ENCODE measurements at regions not wholly inside any gene's neighbourhood (a gene's known extent, or its start where the extent isn't known, plus 50 kb on each side); places are given as distances from the start of the nearest gene placed in this dataset.

GRCh38 chr4:12586242-12587006 is 897.7 kb downstream of the RAB28 start:
- no peaks in the 10 kb centered on the region for H3K4me1 ChIP-seq (ENCODE audit: control insufficient read depth, low read depth, low read length)

GRCh38 chr4:12584116-12584875 is 899.8 kb downstream of the RAB28 start:
- Histone ChIP-seq H3K27me3 (ENCODE audit: control insufficient read depth, insufficient read depth, low read length) (no peaks in the 10 kb centered on the region), H3K36me3 (ENCODE audit: control insufficient read depth, low read depth, low read length) (no peaks in the 10 kb centered on the region), H3K4me1 (ENCODE audit: control insufficient read depth, low read depth, low read length) (no peaks in the 10 kb centered on the region), H3K9me3 (ENCODE audit: control insufficient read depth, low read depth, low read length) (no peaks in the 10 kb centered on the region), H3K27ac (ENCODE audit: low read length) (no peak overlapping the region), H3K4me3 (ENCODE audit: low read length) (no peak overlapping the region), H3K9ac (ENCODE audit: low read length) (no peak overlapping the region)

More at GRCh38 chr4:12586242-12587006, 897.7 kb downstream of the RAB28 start:
- no peaks in the 10 kb centered on the region for H3K9me3 ChIP-seq (ENCODE audit: control insufficient read depth, low read depth, low read length)
- no peak overlapping the region for H3K27ac ChIP-seq (ENCODE audit: low read length)
- no peak overlapping the region for H3K4me3 ChIP-seq (ENCODE audit: low read length)
- H3K27me3 ChIP-seq (ENCODE audit: control insufficient read depth, insufficient read depth, low read length), result no peaks in the 10 kb centered on the region
- H3K9ac ChIP-seq (ENCODE audit: low read length), result no peak overlapping the region
- H3K36me3 ChIP-seq (ENCODE audit: control insufficient read depth, low read depth, low read length), result no peaks in the 10 kb centered on the region

GRCh38 chr4:12583275-12583674 is 900.9 kb downstream of the RAB28 start:
- Histone ChIP-seq H3K4me3 (ENCODE audit: low read length) (no peak overlapping the region), H3K27ac (ENCODE audit: low read length) (no peak overlapping the region), H3K9ac (ENCODE audit: low read length) (no peak overlapping the region), H3K36me3 (ENCODE audit: control insufficient read depth, low read depth, low read length) (no peaks in the 10 kb centered on the region), H3K4me1 (ENCODE audit: control insufficient read depth, low read depth, low read length) (no peaks in the 10 kb centered on the region), H3K9me3 (ENCODE audit: control insufficient read depth, low read depth, low read length) (no peaks in the 10 kb centered on the region), H3K27me3 (ENCODE audit: control insufficient read depth, insufficient read depth, low read length) (no peaks in the 10 kb centered on the region)

- Histone ChIP-seq H3K36me3 (ENCODE audit: control insufficient read depth, low read depth, low read length) (no peaks in the 10 kb centered on the region), H3K27ac (ENCODE audit: low read length) (no peak overlapping the region), H3K4me1 (ENCODE audit: control insufficient read depth, low read depth, low read length) (no peaks in the 10 kb centered on the region), H3K9ac (ENCODE audit: low read length) (no peak overlapping the region), H3K4me3 (ENCODE audit: low read length) (no peak overlapping the region), H3K27me3 (ENCODE audit: control insufficient read depth, insufficient read depth, low read length) (no peaks in the 10 kb centered on the region), H3K9me3 (ENCODE audit: control insufficient read depth, low read depth, low read length) (no peaks in the 10 kb centered on the region)
Observed at GRCh38 chr4:12580787-12581186, 903.4 kb downstream of the RAB28 start.

- Histone ChIP-seq H3K4me3 (ENCODE audit: low read length) (no peak overlapping the region), H3K27ac (ENCODE audit: low read length) (no peak overlapping the region), H3K9me3 (ENCODE audit: control insufficient read depth, low read depth, low read length) (no peaks in the 10 kb centered on the region), H3K36me3 (ENCODE audit: control insufficient read depth, low read depth, low read length) (no peaks in the 10 kb centered on the region), H3K9ac (ENCODE audit: low read length) (no peak overlapping the region), H3K27me3 (ENCODE audit: control insufficient read depth, insufficient read depth, low read length) (no peaks in the 10 kb centered on the region), H3K4me1 (ENCODE audit: control insufficient read depth, low read depth, low read length) (no peaks in the 10 kb centered on the region)
Observed at GRCh38 chr4:12579172-12579571, 905.0 kb downstream of the RAB28 start.

- Histone ChIP-seq H3K9me3 (ENCODE audit: control insufficient read depth, low read depth, low read length) (no peaks in the 10 kb centered on the region), H3K4me3 (ENCODE audit: low read length) (no peak overlapping the region), H3K36me3 (ENCODE audit: control insufficient read depth, low read depth, low read length) (no peaks in the 10 kb centered on the region), H3K9ac (ENCODE audit: low read length) (no peak overlapping the region), H3K27me3 (ENCODE audit: control insufficient read depth, insufficient read depth, low read length) (no peaks in the 10 kb centered on the region), H3K4me1 (ENCODE audit: control insufficient read depth, low read depth, low read length) (no peaks in the 10 kb centered on the region), H3K27ac (ENCODE audit: low read length) (no peak overlapping the region)
Observed at GRCh38 chr4:12576409-12576808, 907.7 kb downstream of the RAB28 start.

GRCh38 chr4:12573716-12574115 is 910.4 kb downstream of the RAB28 start:
- Histone ChIP-seq H3K27me3 (ENCODE audit: control insufficient read depth, insufficient read depth, low read length) (no peaks in the 10 kb centered on the region), H3K4me3 (ENCODE audit: low read length) (no peak overlapping the region), H3K27ac (ENCODE audit: low read length) (no peak overlapping the region), H3K36me3 (ENCODE audit: control insufficient read depth, low read depth, low read length) (no peaks in the 10 kb centered on the region), H3K9me3 (ENCODE audit: control insufficient read depth, low read depth, low read length) (no peaks in the 10 kb centered on the region), H3K9ac (ENCODE audit: low read length) (no peak overlapping the region), H3K4me1 (ENCODE audit: control insufficient read depth, low read depth, low read length) (no peaks in the 10 kb centered on the region)

GRCh38 chr4:12562476-12563140 is 921.5 kb downstream of the RAB28 start:
- Histone ChIP-seq H3K4me3 (ENCODE audit: low read length) (no peak overlapping the region), H3K4me1 (ENCODE audit: control insufficient read depth, low read depth, low read length) (peaks cover 11% of the 10 kb centered on the region), H3K9ac (ENCODE audit: low read length) (no peak overlapping the region)

GRCh38 chr4:12562021-12562420 is 922.1 kb downstream of the RAB28 start:
- Histone ChIP-seq H3K4me3 (ENCODE audit: low read length) (no peak overlapping the region), H3K27ac (ENCODE audit: low read length) (no peak overlapping the region), H3K9me3 (ENCODE audit: control insufficient read depth, low read depth, low read length) (no peaks in the 10 kb centered on the region), H3K4me1 (ENCODE audit: control insufficient read depth, low read depth, low read length) (peaks cover 11% of the 10 kb centered on the region), H3K9ac (ENCODE audit: low read length) (no peak overlapping the region), H3K27me3 (ENCODE audit: control insufficient read depth, insufficient read depth, low read length) (no peaks in the 10 kb centered on the region), H3K36me3 (ENCODE audit: control insufficient read depth, low read depth, low read length) (no peaks in the 10 kb centered on the region)

More at GRCh38 chr4:12562476-12563140, 921.5 kb downstream of the RAB28 start:
- H3K9me3 ChIP-seq (ENCODE audit: control insufficient read depth, low read depth, low read length), result no peaks in the 10 kb centered on the region
- no peak overlapping the region for H3K27ac ChIP-seq (ENCODE audit: low read length)
- H3K27me3 ChIP-seq (ENCODE audit: control insufficient read depth, insufficient read depth, low read length), result no peaks in the 10 kb centered on the region
- H3K36me3 ChIP-seq (ENCODE audit: control insufficient read depth, low read depth, low read length), result no peaks in the 10 kb centered on the region

- H3K27ac ChIP-seq (ENCODE audit: low read length), result no peak overlapping the region
- H3K4me1 ChIP-seq (ENCODE audit: control insufficient read depth, low read depth, low read length), result no peaks in the 10 kb centered on the region
- H3K9ac ChIP-seq (ENCODE audit: low read length), result no peak overlapping the region
- no peaks in the 10 kb centered on the region for H3K36me3 ChIP-seq (ENCODE audit: control insufficient read depth, low read depth, low read length)
- H3K27me3 ChIP-seq (ENCODE audit: control insufficient read depth, insufficient read depth, low read length), result no peaks in the 10 kb centered on the region
- no peaks in the 10 kb centered on the region for H3K9me3 ChIP-seq (ENCODE audit: control insufficient read depth, low read depth, low read length)
- no peak overlapping the region for H3K4me3 ChIP-seq (ENCODE audit: low read length)
Observed at GRCh38 chr4:12555011-12555410, 929.1 kb downstream of the RAB28 start.

- no peaks in the 10 kb centered on the region for H3K9me3 ChIP-seq (ENCODE audit: control insufficient read depth, low read depth, low read length)
- no peaks in the 10 kb centered on the region for H3K36me3 ChIP-seq (ENCODE audit: control insufficient read depth, low read depth, low read length)
- no peaks in the 10 kb centered on the region for H3K4me1 ChIP-seq (ENCODE audit: control insufficient read depth, low read depth, low read length)
- H3K9ac ChIP-seq (ENCODE audit: low read length), result no peak overlapping the region
- H3K4me3 ChIP-seq (ENCODE audit: low read length), result no peak overlapping the region
- no peak overlapping the region for H3K27ac ChIP-seq (ENCODE audit: low read length)
- no peaks in the 10 kb centered on the region for H3K27me3 ChIP-seq (ENCODE audit: control insufficient read depth, insufficient read depth, low read length)
Observed at GRCh38 chr4:12548678-12549077, 935.5 kb downstream of the RAB28 start.

All from iPS-18a (cell line).